ENCODE measurements at regions not wholly inside any gene's neighbourhood (a gene's known extent, or its start where the extent isn't known, plus 50 kb on each side); places are given as distances from the start of the nearest gene placed in this dataset.

GRCh38 chr6:93749930-93750329, 330.6 kb upstream of the EPHA7 start:
- Histone ChIP-seq H3K4me1 (no peaks in the 10 kb centered on the region), H3K9me3 (no peaks in the 10 kb centered on the region), H3K27ac (no peak overlapping the region), H3K36me3 (no peaks in the 10 kb centered on the region), H3K4me3 (no peak overlapping the region), H3K27me3 (no peaks in the 10 kb centered on the region)
- WGBS, 4 donors: 82 to 87% (median 84%) methylated on average over 2 of the region's 2 CpGs
- intact Hi-C loops (cut with DNase I): no loop called here
- TF ChIP-seq POLR2A (IDR thresholded peaks at IDR 0.05): no peak
- TF ChIP-seq, protein P1, sequence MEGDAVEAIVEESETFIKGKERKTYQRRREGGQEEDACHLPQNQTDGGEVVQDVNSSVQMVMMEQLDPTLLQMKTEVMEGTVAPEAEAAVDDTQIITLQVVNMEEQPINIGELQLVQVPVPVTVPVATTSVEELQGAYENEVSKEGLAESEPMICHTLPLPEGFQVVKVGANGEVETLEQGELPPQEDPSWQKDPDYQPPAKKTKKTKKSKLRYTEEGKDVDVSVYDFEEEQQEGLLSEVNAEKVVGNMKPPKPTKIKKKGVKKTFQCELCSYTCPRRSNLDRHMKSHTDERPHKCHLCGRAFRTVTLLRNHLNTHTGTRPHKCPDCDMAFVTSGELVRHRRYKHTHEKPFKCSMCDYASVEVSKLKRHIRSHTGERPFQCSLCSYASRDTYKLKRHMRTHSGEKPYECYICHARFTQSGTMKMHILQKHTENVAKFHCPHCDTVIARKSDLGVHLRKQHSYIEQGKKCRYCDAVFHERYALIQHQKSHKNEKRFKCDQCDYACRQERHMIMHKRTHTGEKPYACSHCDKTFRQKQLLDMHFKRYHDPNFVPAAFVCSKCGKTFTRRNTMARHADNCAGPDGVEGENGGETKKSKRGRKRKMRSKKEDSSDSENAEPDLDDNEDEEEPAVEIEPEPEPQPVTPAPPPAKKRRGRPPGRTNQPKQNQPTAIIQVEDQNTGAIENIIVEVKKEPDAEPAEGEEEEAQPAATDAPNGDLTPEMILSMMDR (IDR thresholded peaks at IDR 0.05): no peak
- ATAC-seq: no peak
- DNase-seq: no peak

GRCh38 chr6:93749191-93749590, 329.8 kb upstream of the EPHA7 start:
- Histone ChIP-seq H3K36me3 (no peaks in the 10 kb centered on the region), H3K27ac (no peak overlapping the region), H3K4me1 (no peaks in the 10 kb centered on the region)

GRCh38 chr6:93746892-93747291, 327.5 kb upstream of the EPHA7 start:
- no peaks in the 10 kb centered on the region for H3K27me3 ChIP-seq
- intact Hi-C loops (cut with DNase I): no loop called here
- ATAC-seq (no peak), DNase-seq (no peak)
- WGBS, 4 donors: 83 to 90% (median 87%) methylated on average over 3 of the region's 3 CpGs
- H3K9me3 ChIP-seq: peaks cover 0 to 3% (median 0%) of the 10 kb centered on the region in 12 donors
- H3K4me3 ChIP-seq: no peak overlapping the region
- TF ChIP-seq POLR2A (IDR thresholded peaks at IDR 0.05): no peak
- TF ChIP-seq, protein P1 (IDR thresholded peaks at IDR 0.05): no peak
- H3K36me3 ChIP-seq: no peaks in the 10 kb centered on the region
- no peaks in the 10 kb centered on the region for H3K4me1 ChIP-seq
- H3K27ac ChIP-seq: no peak overlapping the region

More at GRCh38 chr6:93749191-93749590, 329.8 kb upstream of the EPHA7 start:
- intact Hi-C loops (cut with DNase I): no loop called here
- H3K27me3 ChIP-seq: no peaks in the 10 kb centered on the region
- DNase-seq: no peak
- TF ChIP-seq POLR2A (IDR thresholded peaks at IDR 0.05): no peak
- TF ChIP-seq, protein P1 (IDR thresholded peaks at IDR 0.05): no peak
- H3K4me3 ChIP-seq: no peak overlapping the region
- no peak for ATAC-seq
- H3K9me3 ChIP-seq: peaks cover 0 to 3% (median 0%) of the 10 kb centered on the region in 12 donors

DNA sequence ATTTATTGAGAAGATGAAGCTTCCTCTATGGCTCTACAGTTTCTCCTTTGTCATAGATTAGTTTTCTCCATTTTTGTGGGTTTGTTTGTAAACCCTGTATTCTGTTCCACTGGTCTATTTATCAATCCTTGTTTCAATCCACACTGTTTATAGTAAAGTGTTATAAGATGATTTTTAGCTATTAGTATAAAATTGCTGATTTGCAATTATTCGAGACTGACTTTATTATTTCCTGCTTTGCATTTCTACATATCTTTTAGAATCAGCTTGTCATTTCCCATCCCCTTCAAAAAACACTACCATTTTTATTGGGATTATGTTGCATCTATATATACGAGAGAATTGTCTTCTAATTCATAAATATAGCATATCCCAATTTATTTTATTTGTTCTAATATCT, 325.9 kb upstream of the EPHA7 start:
- Histone ChIP-seq H3K27me3 (no peaks in the 10 kb centered on the region), H3K9me3 (peaks cover 0 to 3% (median 0%) of the 10 kb centered on the region in 12 donors), H3K36me3 (no peaks in the 10 kb centered on the region), H3K4me1 (no peaks in the 10 kb centered on the region), H3K4me3 (no peak overlapping the region), H3K27ac (no peak overlapping the region)
- intact Hi-C loops (cut with DNase I): no loop called here
- 71 to 87% (median 77%) methylated on average over 2 of the region's 2 CpGs for WGBS, 4 donors
- DNase-seq: no peak
- ATAC-seq: no peak
- TF ChIP-seq, protein P1 (IDR thresholded peaks at IDR 0.05): no peak
- no peak for TF ChIP-seq POLR2A (IDR thresholded peaks at IDR 0.05)

Measured in heart left ventricle (tissue), 16 donors.